ENCODE measurements at regions not wholly inside any gene's neighbourhood (a gene's known extent, or its start where the extent isn't known, plus 50 kb on each side); places are given as distances from the start of the nearest gene placed in this dataset.

DNA sequence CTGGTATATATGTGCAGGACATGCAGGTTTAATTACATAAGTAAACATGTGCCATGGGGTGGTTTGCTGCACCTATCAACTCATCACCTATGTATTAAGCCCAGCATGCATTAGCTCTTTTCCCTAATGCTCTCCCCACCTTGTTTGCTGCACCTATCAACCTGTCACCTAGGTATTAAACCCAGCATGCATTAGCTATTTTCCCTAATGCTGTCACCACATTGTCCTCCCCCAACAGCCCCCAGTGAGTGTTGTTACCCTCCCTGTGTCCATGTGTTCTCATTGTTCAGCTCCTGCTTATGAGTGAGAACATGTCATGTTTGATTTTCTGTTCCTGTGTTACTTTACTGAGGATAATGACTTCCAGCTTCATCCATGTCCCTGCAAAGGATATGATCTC, 300.5 kb downstream of the ANKRD7 start:
- no peak for DNase-seq (ENCODE audit: low read depth)
- TF ChIP-seq, protein P1, sequence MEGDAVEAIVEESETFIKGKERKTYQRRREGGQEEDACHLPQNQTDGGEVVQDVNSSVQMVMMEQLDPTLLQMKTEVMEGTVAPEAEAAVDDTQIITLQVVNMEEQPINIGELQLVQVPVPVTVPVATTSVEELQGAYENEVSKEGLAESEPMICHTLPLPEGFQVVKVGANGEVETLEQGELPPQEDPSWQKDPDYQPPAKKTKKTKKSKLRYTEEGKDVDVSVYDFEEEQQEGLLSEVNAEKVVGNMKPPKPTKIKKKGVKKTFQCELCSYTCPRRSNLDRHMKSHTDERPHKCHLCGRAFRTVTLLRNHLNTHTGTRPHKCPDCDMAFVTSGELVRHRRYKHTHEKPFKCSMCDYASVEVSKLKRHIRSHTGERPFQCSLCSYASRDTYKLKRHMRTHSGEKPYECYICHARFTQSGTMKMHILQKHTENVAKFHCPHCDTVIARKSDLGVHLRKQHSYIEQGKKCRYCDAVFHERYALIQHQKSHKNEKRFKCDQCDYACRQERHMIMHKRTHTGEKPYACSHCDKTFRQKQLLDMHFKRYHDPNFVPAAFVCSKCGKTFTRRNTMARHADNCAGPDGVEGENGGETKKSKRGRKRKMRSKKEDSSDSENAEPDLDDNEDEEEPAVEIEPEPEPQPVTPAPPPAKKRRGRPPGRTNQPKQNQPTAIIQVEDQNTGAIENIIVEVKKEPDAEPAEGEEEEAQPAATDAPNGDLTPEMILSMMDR (IDR thresholded peaks at IDR 0.05; ENCODE audit: insufficient read depth, low read length, poor library complexity, severe bottlenecking) = no peak
- Histone ChIP-seq H3K27me3 (ENCODE audit: control insufficient read depth, insufficient read depth, low read length) (no peaks in the 10 kb centered on the region), H3K4me3 (ENCODE audit: low read depth, low read length) (no peak overlapping the region), H3K36me3 (ENCODE audit: control insufficient read depth, insufficient read depth, low read length) (no peaks in the 10 kb centered on the region)

DNA sequence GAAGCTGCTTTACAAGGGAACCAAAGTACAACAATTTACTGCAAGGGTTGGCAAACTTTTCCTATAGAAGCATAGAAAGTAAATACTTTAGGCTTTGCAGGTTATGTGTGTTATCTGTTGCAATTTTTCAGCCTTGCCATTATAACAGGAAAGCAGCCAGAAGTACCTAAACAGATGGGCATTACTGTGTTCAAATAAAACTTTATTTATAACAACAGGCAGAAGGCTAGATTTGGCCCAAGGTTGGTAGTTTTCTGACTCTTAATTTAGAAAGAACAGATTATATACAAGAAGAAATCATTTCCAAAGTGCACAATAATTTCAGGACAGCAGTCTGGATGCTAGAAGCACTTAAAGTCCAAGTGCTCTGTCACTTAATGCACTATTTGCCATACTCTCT, 307.1 kb downstream of the ANKRD7 start:
- no peak for DNase-seq (ENCODE audit: low read depth)
- H3K36me3 ChIP-seq (ENCODE audit: control insufficient read depth, insufficient read depth, low read length) = no peaks in the 10 kb centered on the region
- TF ChIP-seq, protein P1 (IDR thresholded peaks at IDR 0.05; ENCODE audit: insufficient read depth, low read length, poor library complexity, severe bottlenecking) = no peak
- H3K27me3 ChIP-seq (ENCODE audit: control insufficient read depth, insufficient read depth, low read length) = no peaks in the 10 kb centered on the region
- H3K4me3 ChIP-seq (ENCODE audit: low read depth, low read length) = no peak overlapping the region

DNA sequence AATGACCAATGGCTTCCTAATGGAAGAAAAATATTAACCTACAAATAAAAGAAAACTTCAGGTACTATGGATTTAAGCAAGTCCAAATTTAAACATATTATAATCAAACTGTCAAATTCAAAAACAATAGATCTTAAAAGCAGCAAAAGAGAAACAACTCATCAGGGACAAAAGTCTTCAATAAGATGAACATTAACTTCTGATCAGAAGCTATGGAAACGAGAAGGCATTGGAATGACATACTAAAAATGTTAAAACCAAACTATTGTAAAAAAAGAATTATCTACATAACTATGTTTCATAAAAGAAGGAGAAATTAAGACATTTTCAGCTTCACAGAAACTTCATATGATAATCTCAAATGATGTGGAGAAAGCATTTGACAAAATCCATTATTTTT, 334.7 kb downstream of the ANKRD7 start:
- Histone ChIP-seq H3K27me3 (ENCODE audit: control insufficient read depth, insufficient read depth, low read length) (no peaks in the 10 kb centered on the region), H3K4me3 (ENCODE audit: low read depth, low read length) (no peak overlapping the region), H3K36me3 (ENCODE audit: control insufficient read depth, insufficient read depth, low read length) (no peaks in the 10 kb centered on the region)
- DNase-seq (ENCODE audit: low read depth) = no peak
- TF ChIP-seq, protein P1 (IDR thresholded peaks at IDR 0.05; ENCODE audit: insufficient read depth, low read length, poor library complexity, severe bottlenecking) = no peak

DNA sequence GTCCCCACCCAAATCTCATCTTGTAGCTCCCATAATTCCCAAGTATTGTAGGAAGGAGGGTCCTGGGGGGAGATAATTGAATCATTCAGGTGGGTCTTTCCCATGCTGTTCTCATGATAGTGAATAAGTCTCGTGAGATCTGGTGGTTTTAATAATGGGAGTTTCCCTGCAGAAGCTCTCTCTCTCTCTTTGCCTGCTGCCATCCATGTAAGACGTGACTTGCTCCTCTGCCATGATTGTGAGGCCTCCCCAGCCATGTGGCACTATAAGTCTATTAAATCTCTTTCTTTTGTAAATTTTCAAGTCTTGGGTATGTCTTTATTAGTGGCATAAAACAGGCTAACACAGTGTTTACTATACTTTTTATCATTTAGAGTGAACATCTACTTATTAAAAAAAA, 338.8 kb downstream of the ANKRD7 start:
- no peak for DNase-seq (ENCODE audit: low read depth)
- Histone ChIP-seq H3K36me3 (ENCODE audit: control insufficient read depth, insufficient read depth, low read length) (no peaks in the 10 kb centered on the region), H3K27me3 (ENCODE audit: control insufficient read depth, insufficient read depth, low read length) (no peaks in the 10 kb centered on the region), H3K4me3 (ENCODE audit: low read depth, low read length) (no peak overlapping the region)
- TF ChIP-seq, protein P1 (IDR thresholded peaks at IDR 0.05; ENCODE audit: insufficient read depth, low read length, poor library complexity, severe bottlenecking) = no peak

DNA sequence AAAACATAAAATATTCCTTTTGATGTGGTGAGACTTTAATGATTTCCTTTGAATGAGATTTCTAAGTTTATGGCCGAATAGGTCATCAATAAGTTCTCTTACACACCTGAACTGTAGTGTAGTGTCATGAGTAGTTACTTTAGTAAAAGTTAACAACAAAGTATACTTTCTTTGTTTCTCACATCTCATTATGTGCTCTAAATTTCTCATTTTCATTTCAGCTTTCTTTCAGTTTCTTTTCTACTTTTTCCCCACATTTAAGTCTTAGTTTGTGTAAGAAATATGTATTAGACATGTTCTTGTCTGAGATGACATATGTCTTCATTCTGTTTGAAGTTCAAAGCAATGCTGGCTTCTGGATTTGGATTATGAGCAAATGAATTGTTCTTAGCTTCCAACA, 348.1 kb downstream of the ANKRD7 start:
- Histone ChIP-seq H3K36me3 (ENCODE audit: control insufficient read depth, insufficient read depth, low read length) (no peaks in the 10 kb centered on the region), H3K4me3 (ENCODE audit: low read depth, low read length) (no peak overlapping the region), H3K27me3 (ENCODE audit: control insufficient read depth, insufficient read depth, low read length) (no peaks in the 10 kb centered on the region)
- no peak for DNase-seq (ENCODE audit: low read depth)
- TF ChIP-seq, protein P1 (IDR thresholded peaks at IDR 0.05; ENCODE audit: insufficient read depth, low read length, poor library complexity, severe bottlenecking) = no peak

DNA sequence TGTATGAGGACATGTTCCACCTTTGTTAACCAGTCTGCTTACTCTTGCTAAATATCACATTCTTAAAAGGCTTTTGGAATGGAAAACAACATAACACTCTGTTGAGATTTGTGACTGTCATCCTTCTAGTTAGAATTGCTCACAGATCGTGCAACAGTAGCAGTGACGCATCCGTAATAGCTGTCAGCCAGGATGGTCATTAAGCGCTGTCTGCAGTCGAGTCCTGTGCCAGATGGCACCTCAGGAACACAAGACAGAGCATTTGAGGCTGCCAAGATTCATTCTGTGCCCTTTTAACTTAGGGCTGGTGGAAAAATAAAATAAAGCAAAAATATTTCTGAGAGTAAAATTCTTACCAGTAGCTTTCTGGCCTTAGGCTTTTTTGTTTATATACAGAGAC, 348.6 kb downstream of the ANKRD7 start:
- DNase-seq (ENCODE audit: low read depth) = no peak
- no peak overlapping the region for H3K4me3 ChIP-seq (ENCODE audit: low read depth, low read length)
- H3K36me3 ChIP-seq (ENCODE audit: control insufficient read depth, insufficient read depth, low read length) = no peaks in the 10 kb centered on the region
- TF ChIP-seq, protein P1 (IDR thresholded peaks at IDR 0.05; ENCODE audit: insufficient read depth, low read length, poor library complexity, severe bottlenecking) = no peak
- no peaks in the 10 kb centered on the region for H3K27me3 ChIP-seq (ENCODE audit: control insufficient read depth, insufficient read depth, low read length)
